ENCODE measurements at regions not wholly inside any gene's neighbourhood (a gene's known extent, or its start where the extent isn't known, plus 50 kb on each side); places are given as distances from the start of the nearest gene placed in this dataset.

- no peak overlapping the region for H3K27ac ChIP-seq (ENCODE audit: low read depth, low read length, poor library complexity, severe bottlenecking)
- TF ChIP-seq EZH2phosphoT487 (IDR thresholded peaks at IDR 0.05; ENCODE audit: borderline replicate concordance, low read depth, low read length) (no peak), CTCF (conservative IDR thresholded peaks at IDR 0.05; ENCODE audit: low read length) (no peak)
- intact Hi-C loops (cut with micrococcal nuclease; ENCODE audit: unreplicated experiment) = no loop called here
- no peak overlapping the region for H2AFZ ChIP-seq (ENCODE audit: low read length)
- peaks cover 62% of the 10 kb centered on the region for H3K4me1 ChIP-seq (ENCODE audit: insufficient read depth, low read length, poor library complexity, severe bottlenecking)
- DNase-seq (ENCODE audit: low spot score) = no peak
- no peak overlapping the region for H3K4me3 ChIP-seq (ENCODE audit: low read depth, low read length, poor library complexity, severe bottlenecking)
- no peaks in the 10 kb centered on the region for H3K9me2 ChIP-seq (ENCODE audit: insufficient read depth, low read length)
- no peaks in the 10 kb centered on the region for H3K36me3 ChIP-seq (ENCODE audit: insufficient read depth, low read length)
- POLR2A ChIA-PET = interaction anchor here (0.6 to 1.1 kb wide), 4 partner anchors 30 to 158 kb away, joined by 3 to 4 read pairs (median 3); no protein-coding TSS in a partner anchor
- H4K20me1 ChIP-seq (ENCODE audit: insufficient read depth, low read length) = no peaks in the 10 kb centered on the region
- no peak overlapping the region for H3K4me2 ChIP-seq (ENCODE audit: low read length)
- H3K79me2 ChIP-seq (ENCODE audit: insufficient read depth, low read depth, low read length) = no peaks in the 10 kb centered on the region
- BruUV-seq (replicated peaks) = no TSS peak
- CTCF ChIA-PET (ENCODE audit: unreplicated experiment) = no interaction called here
- no peaks in the 10 kb centered on the region for H3K9me3 ChIP-seq (ENCODE audit: low read length)
Measured at GRCh38 chr6:14673201-14673600, 555.6 kb downstream of the CD83 start.

DNA sequence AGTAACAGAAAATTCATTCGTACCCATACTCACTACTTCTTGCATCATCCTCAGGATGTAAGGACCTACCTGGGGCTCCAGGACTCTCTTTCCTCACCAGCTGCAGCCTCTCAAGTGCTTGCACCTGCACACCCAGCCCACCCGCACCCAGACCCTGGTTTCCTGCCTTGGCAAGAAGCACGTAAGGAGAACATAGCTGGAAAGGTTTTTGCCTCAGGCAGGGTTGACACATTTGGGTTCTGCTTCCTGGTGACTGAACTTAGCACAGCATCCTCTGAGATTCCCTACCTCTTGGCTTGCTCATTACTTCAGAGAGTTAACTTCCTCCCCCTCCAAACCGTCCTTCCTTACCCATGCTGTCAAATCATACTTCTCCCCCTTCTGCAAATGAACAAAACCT, 556.9 kb downstream of the CD83 start:
- no TSS peak for BruUV-seq (replicated peaks)
- TF ChIP-seq CTCF (conservative IDR thresholded peaks at IDR 0.05; ENCODE audit: low read length) (no peak), EZH2phosphoT487 (IDR thresholded peaks at IDR 0.05; ENCODE audit: borderline replicate concordance, low read depth, low read length) (no peak)
- CTCF ChIA-PET (ENCODE audit: unreplicated experiment) = interaction anchor here (0.6 to 0.7 kb wide), 3 partner anchors 51 to 678 kb away, joined by 3 to 10 read pairs (median 4); no protein-coding TSS in a partner anchor

More for the DNA sequence above, 556.9 kb downstream of the CD83 start:
- Histone ChIP-seq H3K79me2 (ENCODE audit: insufficient read depth, low read depth, low read length) (no peaks in the 10 kb centered on the region), H2AFZ (ENCODE audit: low read length) (peak overlapping the region; percentile 49; the same call in 1 of the 2 replicates), H3K9me3 (ENCODE audit: low read length) (no peaks in the 10 kb centered on the region), H3K4me1 (ENCODE audit: insufficient read depth, low read length, poor library complexity, severe bottlenecking) (peaks cover 53% of the 10 kb centered on the region), H3K36me3 (ENCODE audit: insufficient read depth, low read length) (no peaks in the 10 kb centered on the region), H3K4me3 (ENCODE audit: low read depth, low read length, poor library complexity, severe bottlenecking) (no peak overlapping the region), H3K4me2 (ENCODE audit: low read length) (peak overlapping the region; percentile 48), H3K9me2 (ENCODE audit: insufficient read depth, low read length) (no peaks in the 10 kb centered on the region), H3K27ac (ENCODE audit: low read depth, low read length, poor library complexity, severe bottlenecking) (peak overlapping the region; percentile 37), H4K20me1 (ENCODE audit: insufficient read depth, low read length) (no peaks in the 10 kb centered on the region)
- DNase-seq (ENCODE audit: low spot score) = peak; percentile 80
- intact Hi-C loops (cut with micrococcal nuclease; ENCODE audit: unreplicated experiment) = no loop called here
- POLR2A ChIA-PET = interaction anchor here (0.7 to 1.3 kb wide), 3 partner anchors 12 to 18 kb away, joined by 3 to 4 read pairs (median 3); no protein-coding TSS in a partner anchor
